Ureter (tissue), 1 donor: ENCODE measurements at regions not wholly inside any gene's neighbourhood (a gene's known extent, or its start where the extent isn't known, plus 50 kb on each side); places are given as distances from the start of the nearest gene placed in this dataset.

Experiments used
- DNase-seq: peaks from one replicate; pipeline ENCODE4 v3.0.0-alpha.2; 2020; ENCODE audit warnings: low spot score
- donor health status: DM: yes; HTN: yes; CAD: no.

- DNase-seq: no peak
Measured at GRCh38 chr4:152235718-152236117, 300.2 kb downstream of the FBXW7 start.

DNA sequence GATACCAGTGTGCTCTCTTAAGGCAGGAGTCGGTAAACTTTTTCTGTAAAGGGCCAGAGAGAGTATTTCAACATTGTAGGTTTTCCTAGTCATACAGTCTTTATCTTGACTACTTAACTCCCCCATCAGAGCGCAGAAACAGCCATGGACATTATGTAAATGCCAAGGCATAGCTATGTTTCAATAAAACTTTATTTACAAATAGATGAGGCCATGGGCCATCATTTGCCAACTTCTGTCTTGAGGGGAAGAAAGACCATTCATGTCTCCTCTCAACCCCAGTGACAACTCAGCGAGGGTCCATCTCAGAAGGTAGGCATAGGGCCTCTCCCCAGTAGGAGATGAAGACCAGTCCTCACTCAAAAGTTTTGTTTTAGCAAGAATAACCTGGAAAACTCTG is 301.3 kb downstream of the FBXW7 start:
- DNase-seq: no peak

DNA sequence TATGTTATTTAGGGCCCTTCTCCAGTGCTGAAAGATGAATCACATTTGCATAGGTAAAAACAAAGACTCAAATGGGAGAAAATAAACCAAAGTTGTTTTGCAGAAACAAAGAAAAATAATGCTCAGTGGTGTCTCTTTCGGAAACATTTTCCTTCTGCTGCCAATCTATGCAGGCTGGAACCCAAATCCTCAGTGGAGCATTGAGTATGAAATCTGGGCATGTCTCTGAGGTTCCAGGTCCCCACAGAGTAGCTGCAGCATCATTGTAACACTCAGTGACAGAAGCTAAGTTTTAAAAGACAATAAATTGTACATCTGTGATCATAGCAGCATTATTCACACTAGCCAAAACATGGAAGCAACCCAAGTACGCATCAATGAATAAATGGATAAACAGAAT is 303.6 kb downstream of the FBXW7 start:
- DNase-seq: no peak

GRCh38 chr4:152229782-152230289 is 306.1 kb downstream of the FBXW7 start:
- no peak for DNase-seq

DNA sequence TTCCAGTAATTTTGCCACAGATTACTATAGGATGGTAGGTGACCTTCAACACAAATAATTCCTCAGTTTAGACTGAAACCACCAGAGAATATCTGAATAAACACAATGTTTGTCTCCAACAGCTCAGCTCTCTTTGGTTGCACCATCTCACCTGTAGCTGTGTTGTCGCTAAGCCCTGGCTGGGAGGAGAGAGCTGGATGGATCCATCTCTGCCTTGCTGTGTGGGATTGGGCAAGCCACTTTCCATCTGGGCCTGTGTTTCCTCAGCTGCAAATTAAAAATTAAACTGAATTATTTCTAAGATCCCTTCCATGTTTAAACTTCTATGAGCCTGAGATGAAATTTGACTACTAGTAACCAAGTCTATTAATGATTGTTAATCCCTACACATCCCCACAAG is 310.2 kb downstream of the FBXW7 start:
- no peak for DNase-seq

DNA sequence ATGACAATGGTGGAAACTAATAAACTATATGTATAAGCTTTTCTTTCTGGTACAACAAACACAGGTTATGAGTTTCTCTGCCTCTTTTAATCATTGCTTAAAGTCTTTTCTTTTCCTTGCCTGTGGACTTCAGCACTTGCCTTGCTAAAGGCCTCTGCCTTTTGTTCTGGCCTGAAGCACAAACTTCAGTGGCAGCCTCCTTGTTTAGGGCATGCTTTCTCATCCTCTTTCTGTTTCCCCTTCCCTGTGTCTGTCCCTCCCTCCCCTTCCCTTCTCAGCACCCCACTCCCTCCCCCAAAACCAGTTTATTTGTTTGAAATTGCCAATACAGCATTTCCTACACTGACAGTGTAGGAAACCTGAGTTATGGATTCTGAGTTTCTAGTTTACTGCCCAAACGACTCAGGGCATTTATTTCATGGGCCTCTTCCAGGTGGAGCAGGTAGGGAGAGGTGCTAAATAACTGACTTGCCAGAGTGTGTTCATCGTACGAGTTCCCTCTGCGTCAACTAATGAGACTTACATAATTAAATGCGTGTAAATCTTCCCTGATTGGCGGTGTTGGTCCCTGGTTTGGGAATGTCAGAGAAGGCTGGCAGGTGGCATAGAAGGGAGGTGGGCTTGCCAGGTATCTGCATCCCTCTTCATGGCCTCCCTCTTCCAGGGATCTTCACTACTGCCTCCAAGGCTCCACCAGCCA is 311.0 kb downstream of the FBXW7 start:
- no peak for DNase-seq

GRCh38 chr4:152224223-152224622 is 311.7 kb downstream of the FBXW7 start:
- no peak for DNase-seq

DNA sequence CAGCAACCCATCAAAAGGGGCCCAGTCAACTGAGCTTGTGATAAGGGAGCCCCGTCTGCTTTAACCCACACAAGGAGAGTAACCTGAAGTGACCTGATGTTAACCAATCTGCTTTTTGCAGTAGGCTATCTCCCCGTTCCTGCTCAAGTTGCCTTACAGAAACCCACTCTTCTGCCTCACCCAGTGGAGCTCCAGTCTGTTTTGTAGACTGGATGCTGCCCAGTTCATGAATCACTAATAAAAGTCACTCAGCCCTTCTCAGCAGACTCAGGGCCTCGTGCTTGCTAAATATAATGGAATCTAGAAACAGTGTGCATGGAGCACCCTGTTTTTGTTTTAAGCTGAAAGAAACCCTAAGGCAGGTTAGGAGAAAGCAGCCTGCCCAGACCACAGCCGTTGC is 312.3 kb downstream of the FBXW7 start:
- DNase-seq: no peak

GRCh38 chr4:152221816-152222516 is 313.9 kb downstream of the FBXW7 start:
- no peak for DNase-seq

- no peak for DNase-seq
Measured at GRCh38 chr4:152220201-152220666, 315.7 kb downstream of the FBXW7 start.

- no peak for DNase-seq
Measured at GRCh38 chr4:152218576-152218975, 317.3 kb downstream of the FBXW7 start.

DNA sequence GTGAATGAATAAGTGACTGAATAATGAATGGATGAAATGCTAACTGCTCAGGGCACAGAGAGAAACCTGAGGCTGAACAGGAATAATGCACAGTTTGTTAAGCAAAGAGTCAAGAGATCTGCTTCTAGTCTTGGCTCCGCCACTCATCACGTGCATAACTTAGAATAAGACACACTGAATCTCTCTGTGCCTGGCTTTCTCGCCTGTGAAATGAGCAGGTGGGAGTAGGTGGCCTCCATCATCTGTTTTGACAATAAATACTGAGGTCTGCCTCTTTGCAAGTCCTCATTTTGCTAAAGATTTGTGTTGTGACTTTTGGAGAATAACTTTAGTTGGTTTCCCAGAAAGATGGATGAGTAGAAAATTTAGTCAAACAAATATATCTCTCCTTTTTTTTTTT is 318.0 kb downstream of the FBXW7 start:
- DNase-seq: no peak

DNA sequence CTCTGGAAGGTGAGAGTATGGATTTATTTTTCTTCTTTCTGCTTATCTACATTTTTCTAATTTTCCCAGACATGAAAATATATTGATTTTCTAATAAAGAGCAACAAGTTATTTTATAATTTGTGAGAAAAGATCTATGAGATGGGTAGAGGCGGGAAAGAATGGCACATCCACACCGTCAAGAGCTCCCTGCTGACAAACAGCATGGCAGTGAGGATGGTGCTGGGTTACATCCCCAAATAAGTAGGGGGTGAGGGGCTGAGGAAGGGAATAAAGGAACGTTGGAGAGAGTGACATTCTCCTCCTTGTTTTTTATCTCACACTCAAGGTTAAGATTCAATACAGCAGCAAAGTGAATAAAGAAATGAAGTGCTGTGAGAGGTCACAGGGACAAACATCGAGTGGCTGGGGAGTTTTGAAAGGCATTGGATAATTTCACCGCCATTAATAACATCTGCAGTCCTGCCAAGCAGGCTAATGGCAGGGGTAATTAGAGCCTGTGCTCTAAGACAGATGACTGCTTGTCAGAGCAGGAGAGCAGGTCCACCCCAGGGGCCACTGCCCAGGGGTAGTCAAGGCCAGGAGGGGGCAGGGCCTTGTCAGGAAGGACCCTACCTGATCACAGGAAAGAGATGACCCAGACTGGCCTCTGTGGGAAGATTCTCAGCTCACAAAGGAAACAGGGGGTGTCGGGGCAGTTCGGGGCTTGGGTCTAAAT is 323.8 kb downstream of the FBXW7 start:
- no peak for DNase-seq

DNA sequence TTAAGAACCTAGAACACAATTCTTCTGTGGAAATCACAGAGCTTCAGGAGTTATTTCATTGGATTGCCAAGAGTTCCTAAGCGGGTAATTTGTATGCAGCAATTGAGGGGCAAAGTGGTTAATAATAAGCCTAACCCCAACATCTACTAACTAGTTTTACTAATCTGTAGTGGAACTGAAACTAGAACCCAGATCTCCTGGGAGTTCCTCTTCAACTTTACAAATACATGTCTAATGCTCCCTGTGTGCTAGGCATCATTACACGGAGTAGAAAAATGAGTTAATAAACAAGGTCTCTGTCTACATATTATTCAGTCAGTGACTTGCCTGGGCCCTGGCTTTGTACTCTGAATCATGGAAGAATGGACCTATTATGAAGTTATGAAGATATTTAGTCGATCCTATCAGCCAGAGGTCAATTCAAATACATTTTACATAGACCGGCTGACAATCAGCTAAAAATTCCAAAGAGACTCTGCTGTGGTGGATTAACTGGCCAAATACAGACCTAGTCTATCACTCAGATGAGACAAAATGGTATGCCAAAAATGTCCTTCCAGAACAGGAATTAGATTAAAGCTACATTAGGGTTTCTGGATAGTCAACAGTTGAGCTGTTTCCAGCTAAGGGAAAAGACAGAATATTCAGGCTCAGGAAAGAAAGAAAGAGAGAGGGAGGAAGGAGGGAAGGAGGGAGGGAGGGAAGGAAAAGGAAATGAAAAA is 326.0 kb downstream of the FBXW7 start:
- DNase-seq: no peak

DNA sequence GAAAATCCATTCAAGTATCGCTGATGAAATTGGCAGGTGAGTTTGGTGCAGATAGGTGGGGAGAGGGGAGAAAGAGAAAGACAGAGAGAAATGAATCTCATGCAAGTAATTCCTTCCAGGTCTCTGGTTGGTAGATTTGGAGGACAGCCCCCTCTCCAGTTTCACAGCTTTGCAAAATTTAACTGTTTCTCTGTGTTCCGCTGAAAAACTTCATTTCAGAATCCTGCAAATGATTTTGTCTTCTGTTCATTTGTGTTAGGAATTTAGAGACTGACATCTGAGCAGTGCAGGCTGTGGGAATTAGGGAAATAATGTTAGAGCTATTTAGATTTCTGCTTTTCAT is 328.5 kb downstream of the FBXW7 start:
- no peak for DNase-seq

- DNase-seq: no peak
Measured at GRCh38 chr4:152206646-152207377, 329.1 kb downstream of the FBXW7 start.

DNA sequence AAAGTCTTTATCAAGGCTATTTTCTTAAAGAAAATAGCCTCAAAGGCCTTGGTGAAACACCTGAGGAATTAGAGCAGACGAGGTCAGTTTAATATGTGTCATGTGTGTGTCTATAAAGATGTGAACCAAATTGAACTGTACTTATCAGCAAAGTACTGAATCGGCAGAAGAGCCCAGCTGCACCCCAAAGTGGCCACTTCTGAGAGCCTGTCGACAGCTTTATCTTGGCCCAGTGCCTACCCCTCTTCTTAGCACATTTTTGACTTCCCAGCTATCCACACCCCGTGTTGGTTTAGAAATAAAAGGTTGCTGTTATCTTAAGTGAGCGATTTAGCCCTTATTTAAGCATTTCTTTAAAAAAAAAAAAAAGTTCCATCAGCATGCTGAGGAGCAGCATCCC is 329.7 kb downstream of the FBXW7 start:
- no peak for DNase-seq

DNA sequence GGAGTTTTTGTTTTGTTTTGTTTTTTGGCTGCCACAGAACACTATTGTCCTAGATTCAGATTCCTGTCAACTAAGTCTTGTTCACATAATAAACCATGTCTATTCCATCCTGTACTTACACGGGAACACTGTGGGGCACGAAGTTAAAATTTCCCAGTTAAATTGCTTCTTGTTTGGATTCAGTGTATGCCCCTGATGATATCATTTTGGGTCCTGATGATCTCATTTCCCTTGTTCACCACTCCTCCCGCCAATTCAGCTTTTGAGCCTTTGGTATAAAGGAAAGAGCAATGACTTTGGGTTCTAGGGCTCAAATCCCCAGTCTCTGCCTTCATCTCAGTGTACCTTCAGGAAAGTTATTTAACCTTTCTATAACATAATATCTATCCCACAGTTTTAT is 333.5 kb downstream of the FBXW7 start:
- no peak for DNase-seq

- no peak for DNase-seq
Measured at GRCh38 chr4:152200511-152201333, 335.2 kb downstream of the FBXW7 start.

DNA sequence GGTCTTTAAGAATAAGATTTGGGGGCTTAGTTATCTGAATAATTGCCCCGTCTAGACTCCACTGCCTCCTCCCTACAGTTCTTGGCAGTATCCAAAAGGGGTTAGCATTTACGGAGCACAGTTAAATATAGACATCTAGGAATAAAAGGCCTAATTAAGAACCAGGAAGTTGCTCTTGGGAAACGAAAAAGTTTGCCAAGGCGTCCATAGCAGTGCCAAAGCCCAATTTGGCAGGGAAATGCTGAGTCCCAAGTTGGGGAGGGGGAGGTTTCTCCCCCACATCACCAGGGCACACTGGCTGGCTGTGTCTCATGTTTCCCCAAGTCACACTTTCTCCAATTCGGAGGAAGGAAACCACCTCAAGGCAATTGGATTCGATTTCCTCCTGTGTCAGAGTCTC is 338.7 kb downstream of the FBXW7 start:
- no peak for DNase-seq

DNA sequence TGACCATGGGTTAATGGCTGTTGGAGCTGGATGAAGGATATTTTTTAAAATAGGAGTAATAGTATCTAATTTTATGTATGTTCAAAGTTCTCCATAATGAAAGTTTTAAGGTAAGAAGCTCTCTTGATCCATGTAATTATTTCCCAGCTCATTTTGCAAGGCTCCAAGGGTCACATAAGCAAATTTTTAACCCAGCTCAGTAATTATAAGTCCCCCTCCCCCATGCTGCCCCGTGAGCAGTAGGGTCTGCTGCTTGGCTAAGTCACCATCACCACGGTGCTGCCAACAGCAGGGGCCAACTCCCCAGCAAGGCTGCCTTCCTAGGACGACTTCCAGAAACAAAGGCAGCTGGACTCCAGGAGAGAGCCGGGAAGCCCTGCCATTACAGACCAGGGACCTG is 340.0 kb downstream of the FBXW7 start:
- no peak for DNase-seq
